GM06990 (cell line): ENCODE measurements at regions not wholly inside any gene's neighbourhood (a gene's known extent, or its start where the extent isn't known, plus 50 kb on each side); places are given as distances from the start of the nearest gene placed in this dataset.

Source experiments
- DNase-seq: peaks from one replicate; pipeline ENCODE4 v3.0.0-alpha.2; 2011; ENCODE audit not compliant: insufficient read length; ENCODE audit errors: extremely low read depth
- H3K27me3 ChIP-seq: replicated peaks from 2 replicates; pipeline ENCODE4 v1.6.0; 2011; ENCODE audit warnings: low read length; ENCODE audit not compliant: control insufficient read depth, insufficient read depth
- H3K36me3 ChIP-seq: 2 replicates; pipeline ENCODE4 v1.5.1; 2011; ENCODE audit warnings: low read length; ENCODE audit not compliant: control insufficient read depth, insufficient read depth
- H3K4me3 ChIP-seq: replicated peaks from 2 replicates; pipeline ENCODE4 v1.5.1; 2011; ENCODE audit warnings: low read depth, mild to moderate bottlenecking, control low read depth, low read length
- CTCF ChIP-seq: IDR thresholded peaks from 2 replicates; pipeline ENCODE4 v1.5.1; 2011; ENCODE audit warnings: low read length, control low read depth, mild to moderate bottlenecking, inconsistent platforms; ENCODE audit not compliant: insufficient read depth, poor library complexity, severe bottlenecking

- Histone ChIP-seq H3K4me3 (no peak overlapping the region), H3K36me3 (no peaks in the 10 kb centered on the region), H3K27me3 (no peaks in the 10 kb centered on the region)
- DNase-seq: no peak
- no peak for TF ChIP-seq CTCF
Measured at GRCh38 chr5:124892185-124892848, 145.9 kb upstream of the ZNF608 start.

GRCh38 chr5:124894541-124894940 is 148.1 kb upstream of the ZNF608 start:
- Histone ChIP-seq H3K27me3 (no peaks in the 10 kb centered on the region), H3K36me3 (no peaks in the 10 kb centered on the region), H3K4me3 (no peak overlapping the region)
- DNase-seq: no peak
- TF ChIP-seq CTCF: no peak

- Histone ChIP-seq H3K27me3 (no peaks in the 10 kb centered on the region), H3K36me3 (no peaks in the 10 kb centered on the region), H3K4me3 (no peak overlapping the region)
- TF ChIP-seq CTCF: no peak
- no peak for DNase-seq
Measured at GRCh38 chr5:124895236-124895635, 148.8 kb upstream of the ZNF608 start.

- no peaks in the 10 kb centered on the region for H3K36me3 ChIP-seq
- no peak for DNase-seq
- H3K4me3 ChIP-seq: no peak overlapping the region
- TF ChIP-seq CTCF: no peak
- no peaks in the 10 kb centered on the region for H3K27me3 ChIP-seq
Measured at GRCh38 chr5:124901081-124901480, 154.6 kb upstream of the ZNF608 start.

GRCh38 chr5:124902097-124902821 is 155.8 kb upstream of the ZNF608 start:
- Histone ChIP-seq H3K27me3 (no peaks in the 10 kb centered on the region), H3K36me3 (no peaks in the 10 kb centered on the region), H3K4me3 (no peak overlapping the region)
- peak; percentile 75 for DNase-seq
- TF ChIP-seq CTCF: no peak
